GM12875 (cell line): ENCODE measurements at regions not wholly inside any gene's neighbourhood (a gene's known extent, or its start where the extent isn't known, plus 50 kb on each side); places are given as distances from the start of the nearest gene placed in this dataset.

Experiments used
- H3K4me3 ChIP-seq: one replicate; pipeline ENCODE4 v1.5.1; 2011; ENCODE audit warnings: low read depth, low read length, control low read depth
- TF ChIP-seq, protein P1 (sequence below): IDR thresholded peaks from 2 replicates; pipeline ENCODE4 v1.5.1; 2011; ENCODE audit warnings: low read depth, mild to moderate bottlenecking, control low read depth, inconsistent platforms, low read length, moderate library complexity, borderline replicate concordance; ENCODE audit not compliant: insufficient read depth

DNA sequence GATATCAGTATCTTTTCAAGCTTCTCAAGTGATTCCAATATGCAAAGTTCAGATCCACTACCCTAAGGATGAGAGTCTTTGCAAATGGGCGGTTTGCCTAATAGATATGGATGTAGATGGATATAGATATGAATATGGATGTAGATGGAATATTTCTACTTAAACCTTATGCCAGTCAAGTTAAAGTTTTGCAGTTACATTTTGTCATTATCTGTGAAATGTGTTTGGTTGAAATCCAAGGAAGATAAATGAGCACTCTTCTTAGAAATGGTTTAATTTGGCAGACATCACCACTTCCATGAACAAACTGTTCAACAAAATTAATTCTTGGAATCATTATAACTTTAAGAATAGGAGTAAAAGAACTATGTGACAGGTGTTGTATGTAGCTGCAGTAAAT is 1066.6 kb downstream of the PCDH18 start:
- TF ChIP-seq, protein P1, sequence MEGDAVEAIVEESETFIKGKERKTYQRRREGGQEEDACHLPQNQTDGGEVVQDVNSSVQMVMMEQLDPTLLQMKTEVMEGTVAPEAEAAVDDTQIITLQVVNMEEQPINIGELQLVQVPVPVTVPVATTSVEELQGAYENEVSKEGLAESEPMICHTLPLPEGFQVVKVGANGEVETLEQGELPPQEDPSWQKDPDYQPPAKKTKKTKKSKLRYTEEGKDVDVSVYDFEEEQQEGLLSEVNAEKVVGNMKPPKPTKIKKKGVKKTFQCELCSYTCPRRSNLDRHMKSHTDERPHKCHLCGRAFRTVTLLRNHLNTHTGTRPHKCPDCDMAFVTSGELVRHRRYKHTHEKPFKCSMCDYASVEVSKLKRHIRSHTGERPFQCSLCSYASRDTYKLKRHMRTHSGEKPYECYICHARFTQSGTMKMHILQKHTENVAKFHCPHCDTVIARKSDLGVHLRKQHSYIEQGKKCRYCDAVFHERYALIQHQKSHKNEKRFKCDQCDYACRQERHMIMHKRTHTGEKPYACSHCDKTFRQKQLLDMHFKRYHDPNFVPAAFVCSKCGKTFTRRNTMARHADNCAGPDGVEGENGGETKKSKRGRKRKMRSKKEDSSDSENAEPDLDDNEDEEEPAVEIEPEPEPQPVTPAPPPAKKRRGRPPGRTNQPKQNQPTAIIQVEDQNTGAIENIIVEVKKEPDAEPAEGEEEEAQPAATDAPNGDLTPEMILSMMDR = no peak
- H3K4me3 ChIP-seq = no peak overlapping the region

DNA sequence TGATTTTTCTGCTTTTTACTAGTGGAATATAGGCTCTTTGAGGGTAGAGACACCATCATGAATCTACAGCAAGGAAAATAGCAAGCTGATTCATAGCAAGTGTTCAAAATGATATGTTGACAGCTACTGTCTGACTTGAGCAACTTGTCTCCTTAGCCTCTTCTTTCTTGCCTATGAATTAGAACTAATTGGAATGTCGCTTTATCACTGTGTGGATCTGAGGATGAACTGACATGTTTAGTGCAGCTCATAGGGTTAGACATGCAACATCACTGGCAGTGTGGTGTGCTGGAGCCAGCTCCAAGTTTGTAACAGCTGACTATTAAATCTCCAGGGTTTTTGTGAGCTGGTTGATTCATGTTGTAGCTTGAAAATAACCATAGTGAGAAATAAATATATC is 1068.4 kb downstream of the PCDH18 start:
- H3K4me3 ChIP-seq = no peak overlapping the region
- TF ChIP-seq, protein P1 = no peak

DNA sequence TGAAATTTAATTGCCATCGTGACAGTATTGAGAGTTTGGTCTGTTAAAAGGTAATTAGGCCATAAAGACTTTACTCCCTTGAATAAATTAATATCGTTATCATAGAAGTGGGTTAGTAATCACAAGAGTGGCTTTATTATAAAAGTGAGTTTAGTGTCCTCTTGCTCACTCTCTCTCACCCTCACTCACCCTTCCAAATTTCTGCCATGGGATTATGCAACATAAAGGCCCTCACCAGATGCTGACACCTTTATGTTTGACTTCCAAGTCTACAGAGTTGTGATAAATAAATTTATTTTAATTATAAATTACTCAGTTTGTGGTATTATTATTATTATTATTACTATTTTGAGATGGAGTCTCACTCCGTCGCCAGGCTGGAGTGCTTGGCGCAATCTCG is 1070.8 kb downstream of the PCDH18 start:
- no peak overlapping the region for H3K4me3 ChIP-seq
- TF ChIP-seq, protein P1 = no peak

DNA sequence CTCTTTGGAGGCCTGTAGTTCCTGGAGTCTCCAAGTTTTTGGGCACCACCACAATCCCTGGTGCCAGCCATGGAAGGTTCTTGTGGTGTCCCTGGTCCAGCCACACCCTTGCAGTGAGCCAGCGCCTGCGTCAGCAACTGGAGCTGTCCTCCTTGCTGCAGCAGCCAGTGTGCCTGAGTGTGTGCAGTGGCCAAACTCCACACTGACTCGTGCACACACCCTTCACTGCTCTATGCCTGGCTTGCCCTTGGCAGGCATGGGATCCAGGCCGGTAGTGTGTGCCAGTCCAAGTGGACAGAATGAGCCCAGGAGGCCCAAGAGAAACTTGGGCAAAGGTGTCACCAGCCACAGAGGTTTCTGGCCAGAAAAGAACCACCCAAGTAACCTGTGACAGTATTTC is 1074.0 kb downstream of the PCDH18 start:
- TF ChIP-seq, protein P1 = no peak
- no peak overlapping the region for H3K4me3 ChIP-seq

DNA sequence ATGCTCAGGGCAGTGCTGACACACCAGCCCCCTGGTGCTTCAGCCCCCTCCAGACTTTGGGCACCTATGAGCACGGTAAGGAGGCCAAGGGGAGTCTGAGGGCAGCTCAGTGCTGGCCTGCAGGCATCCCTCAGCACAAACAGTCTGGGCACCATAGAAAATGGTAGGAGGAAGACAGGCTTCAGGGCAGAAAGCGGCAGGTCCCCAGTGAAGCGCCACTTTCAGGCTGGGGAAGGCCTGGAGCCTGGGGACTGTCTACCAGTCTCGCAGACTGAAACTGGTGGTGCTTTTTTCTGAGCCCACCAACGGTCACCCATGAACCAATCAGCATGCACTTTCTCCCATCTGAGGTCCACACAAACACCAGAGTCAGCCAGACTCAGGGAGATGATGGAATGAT is 1074.7 kb downstream of the PCDH18 start:
- no peak overlapping the region for H3K4me3 ChIP-seq
- TF ChIP-seq, protein P1 = no peak

DNA sequence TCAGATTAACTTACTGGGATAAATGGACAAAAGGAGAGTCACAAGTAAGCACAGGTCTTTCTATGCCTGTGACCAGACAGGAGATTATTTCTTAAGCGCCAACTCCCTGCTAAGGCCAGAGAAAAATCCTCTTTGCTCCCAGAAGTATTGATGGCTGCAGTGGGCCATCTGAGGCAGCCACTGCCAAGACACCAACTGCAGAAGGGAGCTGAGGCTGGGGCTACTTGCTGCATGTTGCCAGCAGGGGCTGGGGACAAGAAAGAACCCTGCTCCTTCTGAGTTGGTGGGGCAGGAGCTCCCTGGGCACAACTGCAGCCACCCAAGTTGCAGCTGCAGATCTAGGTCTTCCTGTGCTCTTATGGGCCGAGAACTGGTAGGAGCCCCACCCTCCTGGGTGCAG is 1075.3 kb downstream of the PCDH18 start:
- H3K4me3 ChIP-seq = no peak overlapping the region
- TF ChIP-seq, protein P1 = no peak

DNA sequence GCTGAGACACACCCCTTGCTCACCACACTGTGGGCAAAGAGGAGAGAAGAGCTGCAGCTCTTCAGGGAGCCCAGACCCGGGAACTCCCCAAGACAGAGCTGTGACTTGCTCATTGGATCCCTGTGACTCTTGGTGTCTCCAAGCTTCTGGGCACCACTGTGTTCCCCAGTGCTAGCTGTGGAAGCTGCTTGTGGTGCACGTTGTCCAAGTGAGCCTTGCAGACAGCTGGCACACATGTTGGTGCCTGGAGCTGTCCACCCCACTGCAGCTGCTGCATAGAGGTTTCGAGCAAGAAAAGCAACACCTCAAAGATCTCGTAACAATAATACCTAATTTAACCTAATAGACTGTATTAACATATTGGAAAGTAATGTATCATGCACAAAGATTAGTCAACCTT is 1089.3 kb downstream of the PCDH18 start:
- TF ChIP-seq, protein P1 = no peak
- no peak overlapping the region for H3K4me3 ChIP-seq
